GM19372 (cell line): ENCODE measurements at regions not wholly inside any gene's neighbourhood (a gene's known extent, or its start where the extent isn't known, plus 50 kb on each side); places are given as distances from the start of the nearest gene placed in this dataset.

Experiments
- ATAC-seq: cut with Tn5 transposase; IDR thresholded peaks from one replicate; pipeline ENCODE4 v1.9.1; 2021; ENCODE audit warnings: mild to moderate bottlenecking, low read depth, moderate library complexity; ENCODE audit not compliant: unreplicated experiment

DNA sequence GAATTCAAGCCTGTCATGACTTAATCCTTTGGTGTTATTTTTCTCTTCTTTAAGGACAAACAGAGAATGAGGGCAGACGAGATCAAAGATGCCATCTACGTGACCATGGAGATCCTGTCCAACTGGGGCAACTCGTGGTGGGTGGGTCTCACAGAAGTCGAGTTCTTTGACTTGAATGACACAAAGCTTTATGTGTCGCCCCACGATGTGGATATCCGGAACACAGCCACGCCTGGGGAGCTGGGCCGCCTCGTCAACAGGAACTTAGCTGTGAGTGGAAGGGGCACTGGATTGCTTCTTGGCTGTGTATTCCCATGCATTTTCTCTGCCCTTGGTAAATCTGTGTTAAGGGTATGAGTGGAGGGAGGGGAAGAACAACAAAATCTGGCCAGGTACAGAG lies 158.7 kb downstream of the KATNIP start:
- ATAC-seq = no peak

DNA sequence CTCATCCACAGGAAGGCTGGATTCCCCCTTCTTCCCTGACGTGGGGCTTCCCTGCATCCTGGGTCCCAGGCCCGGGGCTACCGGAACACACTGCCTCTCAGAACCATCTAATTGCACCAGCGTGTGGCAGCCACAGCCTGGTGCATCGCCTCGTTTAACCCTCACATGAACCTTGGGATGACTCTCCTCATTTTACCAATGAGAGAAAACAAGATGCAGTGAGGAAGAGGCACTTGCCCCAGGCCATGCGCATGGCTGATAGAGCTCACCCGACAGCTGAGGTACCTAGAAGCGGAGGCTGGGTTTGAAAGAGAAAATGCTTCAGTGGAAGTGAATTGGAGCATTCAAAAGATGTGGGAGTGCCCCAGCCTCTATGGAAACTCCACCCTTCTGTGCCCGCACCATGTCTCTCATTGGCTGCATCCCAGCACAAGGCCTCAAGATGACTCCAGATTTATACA lies 162.3 kb downstream of the KATNIP start:
- no peak for ATAC-seq

DNA sequence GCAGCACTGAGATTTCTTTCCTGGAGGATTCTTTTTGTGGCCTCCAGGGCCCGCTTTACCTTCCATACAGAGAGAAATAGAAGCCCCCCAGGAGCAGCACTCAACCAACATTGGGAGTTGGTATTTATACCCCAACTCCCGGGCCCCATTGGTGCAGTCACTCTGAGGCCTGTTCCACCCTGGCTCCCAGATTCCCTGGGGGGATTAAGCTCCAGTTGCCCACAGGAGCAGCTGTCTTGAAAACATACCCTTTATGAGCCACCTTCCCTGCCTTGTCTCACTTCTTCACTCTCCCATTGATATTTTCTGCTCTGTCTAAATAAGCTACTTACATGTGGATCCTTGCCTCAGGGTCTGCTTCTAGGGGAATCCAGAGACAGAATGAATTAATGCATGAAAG lies 167.8 kb downstream of the KATNIP start:
- ATAC-seq = no peak

DNA sequence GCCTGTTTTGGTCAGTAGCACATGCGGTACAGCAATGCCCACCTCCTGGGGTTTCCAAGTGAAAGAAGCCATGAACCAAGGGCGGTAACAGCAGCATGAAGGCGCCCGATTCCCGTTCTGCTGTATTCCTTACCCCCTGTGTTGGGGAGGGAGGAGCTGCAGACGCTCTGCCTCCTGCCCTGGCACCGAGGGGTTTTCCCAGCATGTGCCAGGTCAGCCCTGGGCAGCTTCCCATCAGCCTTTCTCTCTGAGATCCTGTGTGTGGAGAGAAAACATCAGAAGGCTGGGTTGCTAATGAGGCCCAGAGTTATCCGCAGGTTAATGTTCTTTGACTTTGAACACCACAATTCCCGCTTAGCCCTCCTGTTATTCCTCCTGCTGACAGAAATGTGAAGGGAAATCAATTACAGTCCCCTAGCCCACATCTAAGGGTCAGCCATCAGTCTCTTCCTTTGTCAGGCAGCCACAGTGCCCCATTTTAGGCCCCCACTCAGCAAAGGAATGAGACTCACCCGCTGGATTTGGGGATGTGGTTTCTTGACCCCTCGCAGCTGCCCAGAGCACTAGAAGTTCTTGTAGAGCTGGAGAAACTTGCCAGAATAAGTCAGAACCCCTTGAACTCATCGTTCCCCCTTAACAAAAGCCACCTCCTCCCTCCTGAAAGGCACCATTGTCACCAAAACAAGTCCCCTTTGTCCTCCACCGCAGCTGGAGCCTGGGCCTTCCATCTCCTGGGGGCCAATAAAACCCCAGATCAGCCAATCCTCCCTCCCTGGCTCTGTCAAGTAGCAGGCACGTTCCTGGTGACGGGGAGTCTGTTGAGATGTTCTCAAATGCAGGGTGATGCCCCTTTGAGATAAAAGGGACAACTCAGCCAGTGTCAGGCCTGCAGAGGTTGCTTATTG lies 168.5 kb downstream of the KATNIP start:
- no peak for ATAC-seq

DNA sequence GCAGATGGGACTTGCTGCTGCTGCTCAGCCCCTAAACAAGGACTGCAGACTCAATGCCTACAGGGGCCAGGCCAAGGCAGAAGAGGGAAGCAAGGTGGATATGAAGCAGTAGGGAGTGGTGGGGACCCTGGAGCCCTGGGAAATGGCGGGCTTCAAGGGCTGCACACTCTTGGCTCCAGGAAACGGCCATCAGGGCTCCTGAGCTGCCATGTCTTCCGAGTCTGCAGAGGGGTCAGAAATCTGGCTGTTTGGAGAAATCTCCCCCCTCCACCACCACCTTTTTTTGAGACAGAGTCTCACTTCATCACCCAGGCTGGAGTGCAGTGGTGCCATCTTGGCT lies 169.1 kb downstream of the KATNIP start:
- ATAC-seq = no peak

DNA sequence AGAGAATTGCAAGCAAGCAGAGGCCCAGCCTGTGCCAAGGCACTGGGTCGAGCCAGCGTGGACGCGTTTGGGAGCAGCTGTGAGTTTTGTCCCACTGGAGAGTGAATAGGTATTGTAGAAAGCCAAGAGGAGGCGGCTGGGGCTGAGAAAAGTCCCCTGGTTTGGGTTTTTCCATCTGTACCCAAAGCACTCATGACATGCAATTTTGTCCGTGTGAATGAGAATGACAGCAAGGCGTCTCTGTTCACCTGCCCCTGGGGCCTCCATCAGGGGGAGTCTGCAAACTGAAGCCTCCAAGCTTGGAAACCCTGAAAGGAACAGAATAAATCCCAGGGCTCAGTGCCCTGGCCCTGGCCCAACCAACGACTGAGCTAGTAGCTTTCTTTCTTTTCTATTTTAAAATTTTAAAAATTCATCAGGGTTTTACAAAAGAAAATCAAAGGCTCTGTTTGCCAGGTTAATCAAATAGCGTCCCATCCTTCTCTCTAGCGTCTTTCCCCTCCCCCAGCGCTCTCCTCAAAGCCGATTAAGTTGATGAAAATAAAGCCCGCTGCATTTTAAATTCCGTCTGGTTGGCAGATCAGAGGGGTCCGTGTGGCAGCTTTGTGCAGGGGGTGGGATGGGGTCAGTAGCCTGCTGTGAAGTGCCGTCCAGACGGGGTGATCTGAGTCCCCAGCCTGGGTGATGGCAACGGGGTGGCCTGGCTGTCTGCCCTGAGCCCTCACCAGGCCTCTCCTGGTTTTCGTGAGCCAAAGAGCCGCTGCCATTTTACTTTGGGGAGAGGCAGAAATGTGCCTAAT lies 171.0 kb downstream of the KATNIP start:
- ATAC-seq = no peak

DNA sequence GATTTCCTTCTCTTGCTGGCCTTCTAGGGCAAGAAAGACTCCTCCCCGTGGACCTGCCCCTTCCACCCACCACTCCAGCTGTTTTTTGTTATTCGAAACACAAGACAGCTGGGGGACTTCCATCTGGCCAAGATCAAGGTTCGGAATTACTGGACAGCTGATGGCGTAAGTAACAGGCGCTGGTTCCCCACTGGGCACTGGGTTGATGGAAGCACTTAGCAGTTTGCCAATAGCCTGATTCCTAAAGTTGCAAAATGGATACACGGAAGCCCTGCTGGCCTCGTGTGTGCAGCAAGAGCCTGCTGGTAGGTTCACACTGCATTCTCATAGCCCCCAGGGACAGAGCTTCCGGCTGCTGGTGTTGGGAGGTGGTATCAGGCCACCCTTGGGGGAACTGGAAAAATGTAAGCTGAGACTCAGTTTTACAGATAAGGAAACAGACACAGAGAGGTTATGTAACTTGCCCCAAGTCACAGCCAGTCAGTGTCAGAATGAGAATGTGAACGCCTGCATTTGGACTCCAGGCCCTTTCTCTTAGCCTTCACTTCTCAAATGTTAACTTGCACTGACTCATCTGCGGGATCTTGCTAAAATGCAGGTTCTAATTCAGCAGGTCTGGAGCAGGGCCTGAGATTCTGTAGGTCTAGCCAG lies 171.7 kb downstream of the KATNIP start:
- no peak for ATAC-seq

DNA sequence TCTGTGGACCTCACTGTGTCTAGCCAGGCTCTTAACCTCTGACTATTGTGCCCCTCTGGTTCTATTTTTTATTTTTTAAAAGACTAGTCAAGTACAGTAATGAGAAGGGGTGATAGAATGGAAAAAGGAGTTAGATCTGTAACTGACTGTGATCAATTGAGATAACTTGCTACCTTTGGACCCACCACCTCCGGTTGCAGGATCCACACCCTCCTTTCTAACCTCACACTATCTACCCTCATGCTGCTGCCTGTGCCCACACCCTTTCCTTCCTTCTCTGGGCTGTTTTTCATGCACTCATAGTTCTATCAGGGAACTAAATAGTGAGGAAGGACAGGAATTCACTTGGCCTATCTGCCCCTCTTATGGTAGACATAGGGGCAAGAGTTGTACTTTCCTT lies 172.3 kb downstream of the KATNIP start:
- no peak for ATAC-seq

DNA sequence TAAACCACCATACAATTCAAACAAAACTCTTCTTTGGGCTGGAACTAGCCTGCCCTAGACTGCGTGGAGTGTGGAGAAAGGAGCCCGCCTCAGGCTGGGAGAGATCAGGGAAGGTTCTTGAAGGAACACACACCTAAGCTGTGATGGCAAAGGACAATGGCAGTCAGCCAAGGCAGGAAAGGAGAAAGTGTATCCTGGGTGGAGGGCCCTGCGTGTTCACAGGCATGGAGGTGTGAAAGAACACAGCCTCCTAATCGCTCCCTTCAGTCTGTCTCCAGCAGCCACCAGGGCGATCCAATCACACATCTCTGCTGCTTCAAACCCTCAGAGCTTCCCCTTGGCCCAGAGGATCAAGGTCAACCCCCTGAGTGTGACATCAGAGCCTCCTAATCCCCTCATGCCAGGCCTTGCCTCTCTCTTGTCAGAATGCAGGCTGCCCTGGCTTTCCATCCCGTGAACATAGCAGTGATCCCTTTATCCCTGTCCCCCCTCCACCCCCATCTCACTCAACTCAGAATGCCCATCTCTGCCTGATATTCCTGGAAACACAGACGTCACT lies 173.0 kb downstream of the KATNIP start:
- no peak for ATAC-seq

DNA sequence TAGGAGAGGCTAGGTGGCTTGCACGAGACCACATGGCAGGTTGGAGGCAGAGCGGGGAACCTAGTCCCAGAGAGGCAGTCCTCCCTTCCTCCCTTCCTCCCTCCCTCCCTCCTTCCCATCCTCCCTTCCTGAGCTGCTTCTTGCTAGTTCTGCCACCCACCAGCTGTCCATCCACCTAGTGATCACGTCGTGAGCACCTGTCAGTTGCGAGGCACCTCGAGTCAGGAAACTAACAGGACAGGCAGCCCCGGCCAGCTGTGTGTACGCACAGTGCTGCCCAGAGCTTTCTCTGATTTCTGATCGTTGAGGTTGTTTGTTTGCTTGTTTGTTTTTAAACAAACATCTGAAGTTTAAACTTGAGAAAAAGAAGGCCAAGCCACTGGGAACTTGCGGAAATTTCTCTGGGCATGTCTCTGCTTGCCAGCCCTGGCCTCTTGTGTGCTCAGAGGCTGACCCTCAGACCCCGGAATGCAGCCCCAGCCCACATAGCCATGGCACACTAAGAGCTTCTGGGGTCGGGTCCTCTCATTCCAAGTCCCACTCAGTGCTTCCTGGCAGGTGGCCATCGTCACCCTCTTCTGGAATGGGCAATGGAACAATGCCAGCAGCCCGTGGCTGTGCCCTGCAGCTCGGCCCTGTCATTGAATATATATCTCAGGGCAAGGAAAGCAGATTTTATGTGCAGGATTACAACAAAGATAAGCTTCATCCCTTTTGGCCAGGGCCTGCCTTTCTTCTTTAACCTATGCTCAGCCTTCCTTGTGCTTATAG lies 174.0 kb downstream of the KATNIP start:
- no peak for ATAC-seq

DNA sequence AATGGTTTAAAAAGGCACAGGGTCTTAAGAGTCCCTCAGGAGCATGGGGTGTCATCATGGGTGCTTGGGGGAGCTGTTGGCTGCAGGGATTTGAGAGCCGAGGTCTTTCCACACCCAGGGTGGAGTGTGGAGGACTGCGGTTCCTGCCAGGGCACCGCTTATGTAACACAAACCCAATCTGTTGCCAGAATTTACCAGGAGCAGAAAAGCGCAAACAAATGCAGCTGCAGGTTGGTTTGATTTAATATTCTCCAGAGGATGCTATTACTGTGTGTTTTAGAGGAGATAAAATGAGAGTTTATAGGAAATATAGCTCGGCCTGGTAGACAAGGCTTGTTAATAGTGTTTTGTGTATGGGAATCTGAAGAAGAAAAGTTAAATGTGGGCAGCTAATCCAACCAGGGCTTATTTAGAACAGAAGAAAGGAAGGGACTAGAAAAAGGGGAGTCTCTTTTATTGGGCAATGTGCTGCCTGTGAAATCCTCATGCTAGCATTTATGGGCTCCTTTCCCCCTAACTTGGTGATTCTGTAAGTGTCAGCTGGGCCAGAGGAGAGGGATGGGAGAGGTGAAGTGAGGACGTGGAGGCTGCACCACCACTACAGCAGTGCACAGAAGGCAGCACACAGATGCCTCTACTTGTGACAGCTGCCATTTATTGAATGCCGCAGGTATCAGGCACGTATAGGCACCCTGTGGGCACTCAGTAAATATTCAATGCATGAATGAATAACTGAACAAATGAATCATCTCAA lies 174.7 kb downstream of the KATNIP start:
- ATAC-seq = no peak

DNA sequence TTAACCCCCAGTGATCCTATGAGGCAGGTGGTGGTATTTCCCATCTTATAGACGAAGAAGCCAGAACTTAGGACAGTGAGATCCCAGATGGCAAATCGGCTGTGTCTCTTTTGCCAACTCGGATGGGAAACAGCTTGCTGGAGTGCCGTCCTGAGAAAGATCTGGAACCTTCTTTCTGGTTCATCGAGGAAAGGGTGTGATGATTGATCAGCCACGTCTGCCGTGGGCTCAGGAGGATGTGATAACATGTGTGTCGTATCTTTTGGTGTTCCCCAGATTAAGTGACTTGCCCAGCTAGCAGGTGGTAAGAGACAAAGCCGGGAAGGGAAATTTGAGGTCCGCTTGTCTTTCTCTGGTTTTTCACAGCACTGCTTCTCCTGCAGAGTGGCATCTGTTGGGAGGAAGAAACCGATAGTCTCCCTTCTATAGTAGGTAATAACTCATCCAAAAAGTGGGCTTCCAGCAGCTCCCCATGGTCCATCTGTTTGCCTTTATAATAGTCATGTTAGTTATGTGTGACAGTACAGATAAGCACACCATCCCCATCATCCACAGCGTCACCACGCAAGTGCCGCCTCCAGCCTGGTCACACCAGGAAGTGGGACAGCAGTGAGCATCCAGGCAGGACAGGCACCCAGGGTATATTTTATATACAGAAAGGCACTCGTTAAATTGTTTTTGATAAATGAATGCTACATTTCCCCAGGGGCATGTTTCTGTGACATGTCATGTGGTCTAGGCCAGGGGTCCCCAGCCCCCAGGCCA lies 175.5 kb downstream of the KATNIP start:
- ATAC-seq = no peak

DNA sequence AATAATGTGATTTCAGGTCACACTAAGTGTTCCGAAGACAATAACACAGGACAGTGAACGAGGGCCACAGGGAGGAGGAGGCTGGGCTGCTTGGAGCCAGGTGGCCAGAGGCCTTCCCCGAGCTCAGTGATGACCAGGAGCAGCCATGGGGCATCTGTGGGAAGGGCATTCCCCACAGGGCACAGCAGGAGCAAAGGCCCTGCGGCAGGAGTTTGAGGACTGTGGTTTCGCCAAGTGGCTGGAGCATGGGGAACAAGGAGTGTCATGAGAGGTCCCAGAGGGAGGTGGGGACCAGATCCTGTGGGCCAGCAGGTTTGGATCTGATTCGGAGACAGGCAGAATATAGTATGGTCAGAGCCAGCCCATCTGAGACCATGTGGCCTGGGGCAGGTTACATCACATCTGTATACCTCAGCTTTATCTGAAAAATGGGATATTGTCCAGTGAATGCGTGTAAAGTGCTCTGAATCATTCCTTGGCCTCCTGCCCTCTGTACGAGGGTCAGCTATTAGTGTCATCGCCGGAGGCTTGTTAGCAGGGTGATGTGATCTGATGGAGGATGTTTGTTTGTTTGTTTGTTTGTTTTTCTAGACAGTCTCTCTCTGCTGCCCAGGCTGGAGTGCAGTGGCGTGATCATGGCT lies 176.8 kb downstream of the KATNIP start:
- ATAC-seq = no peak

DNA sequence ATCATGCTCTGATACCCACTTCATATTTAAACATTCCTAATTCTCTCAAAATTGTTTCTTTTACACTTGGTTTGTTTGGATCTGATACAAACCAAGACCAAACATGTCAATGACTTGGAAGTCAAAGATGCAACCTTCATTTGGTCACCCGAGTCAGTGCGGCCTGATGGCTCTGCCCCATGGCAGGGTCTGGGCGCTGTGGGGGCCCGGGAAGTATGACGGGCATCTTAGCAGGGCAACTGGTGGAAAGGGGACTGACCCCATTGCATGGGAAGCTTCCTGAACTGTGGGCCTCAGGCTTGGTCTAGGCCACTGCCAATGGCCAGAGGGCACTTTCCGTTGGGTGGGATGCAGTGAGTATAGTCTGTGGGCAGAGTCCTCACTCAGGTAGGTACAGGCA lies 178.0 kb downstream of the KATNIP start:
- no peak for ATAC-seq

DNA sequence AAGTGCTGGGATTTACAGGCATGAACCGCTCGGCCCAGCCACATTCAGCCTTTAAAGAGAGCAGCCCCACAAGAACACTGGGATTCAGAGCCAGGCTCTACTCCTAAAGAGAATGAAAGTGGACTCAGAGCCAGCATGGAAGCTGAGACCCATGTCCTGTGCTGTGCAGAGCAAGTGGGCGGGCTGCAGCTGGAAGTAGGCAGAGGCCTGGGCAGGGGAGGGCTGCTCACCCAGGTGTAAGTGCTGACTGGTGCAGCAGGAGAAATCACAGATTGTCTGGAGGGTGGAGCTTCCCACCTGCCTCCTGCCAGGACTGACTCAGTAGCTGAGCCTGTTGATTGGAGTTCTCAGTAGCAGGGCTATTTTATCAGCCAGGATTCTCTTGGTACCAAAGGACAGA lies 178.7 kb downstream of the KATNIP start:
- ATAC-seq = no peak

DNA sequence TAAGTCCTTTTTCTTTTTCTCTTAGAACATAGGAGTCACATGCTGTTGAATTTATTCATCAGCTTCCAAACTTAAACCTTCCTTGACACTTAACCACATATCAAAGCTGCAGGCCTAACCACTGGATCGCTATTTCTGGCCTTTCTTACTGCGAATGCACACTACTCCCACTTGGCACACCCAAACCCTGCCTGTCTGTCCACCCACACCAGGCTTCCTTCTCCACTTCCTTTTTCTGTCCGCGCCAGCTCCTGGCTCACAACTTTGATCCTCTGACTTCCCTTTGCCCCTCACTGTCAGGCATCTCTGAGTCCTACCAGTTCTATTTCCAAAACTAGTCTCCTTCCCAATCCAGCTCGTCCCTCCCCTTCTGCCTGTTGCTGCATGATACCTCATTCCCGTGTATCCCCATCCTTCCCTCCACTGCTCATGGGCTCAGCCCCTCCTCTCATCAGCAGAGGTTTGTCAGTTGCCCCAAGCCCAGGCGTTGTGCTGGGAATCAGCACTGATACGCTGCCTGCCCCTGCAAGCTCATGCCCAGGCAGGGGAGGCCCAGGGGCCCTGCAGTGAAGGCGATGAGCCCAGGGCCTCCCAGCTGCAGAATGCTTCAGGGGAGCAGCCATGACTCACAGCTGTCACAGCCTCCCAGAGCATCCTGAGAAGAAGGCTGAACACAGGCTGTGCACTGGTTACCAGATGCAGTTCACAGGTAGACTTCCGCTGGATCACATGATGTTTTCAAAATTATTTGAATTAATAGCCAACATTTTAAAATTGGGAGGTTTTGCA lies 179.8 kb downstream of the KATNIP start:
- ATAC-seq = no peak

DNA sequence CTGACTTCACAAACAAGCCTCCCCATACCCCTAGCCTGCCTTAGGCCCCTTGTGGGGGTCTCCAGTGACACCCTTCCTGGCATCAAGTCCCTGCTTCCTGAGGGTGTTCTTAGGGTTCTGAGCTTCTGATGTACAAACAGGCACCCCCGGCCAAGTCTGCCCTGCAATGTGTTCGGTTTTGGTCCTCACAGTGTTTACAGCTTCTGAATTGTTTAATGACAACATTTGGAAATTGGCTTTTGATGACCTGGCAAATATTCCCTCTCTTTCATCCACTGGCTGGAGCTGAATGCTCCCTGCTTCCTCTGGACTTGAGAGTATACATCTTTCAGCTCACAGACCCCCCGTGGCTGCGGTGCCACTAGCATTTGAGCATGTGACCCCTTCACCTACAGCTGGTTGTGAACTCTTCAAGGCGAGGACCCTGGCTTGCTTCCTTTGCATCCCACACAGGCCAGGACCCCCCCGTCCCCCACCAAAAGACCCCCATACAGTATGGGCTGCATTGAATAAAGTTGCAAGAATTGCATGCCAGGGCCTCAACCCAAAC lies 180.8 kb downstream of the KATNIP start:
- no peak for ATAC-seq
